B cell (primary cell): ENCODE measurements at regions not wholly inside any gene's neighbourhood (a gene's known extent, or its start where the extent isn't known, plus 50 kb on each side); places are given as distances from the start of the nearest gene placed in this dataset.

Experiments used
- ATAC-seq: fragments of 200-7000 bp; cut with Tn5 transposase; one replicate; pipeline ENCODE4 v1.10.0; 2021; ENCODE audit warnings: low read depth, mild to moderate bottlenecking, moderate number of reproducible peaks, moderate library complexity
- CTCF ChIA-PET: fragments of 350-600 bp; sonication (Branson Sonifier 250); formaldehyde crosslinking; loops from one replicate; lab custom pipeline; 2021; ENCODE audit warnings: antibody characterized with exemption, inconsistent platforms; lab: Charles Lee
- POLR2A ChIA-PET: fragments of 350-600 bp; sonication (Branson Sonifier 250); formaldehyde crosslinking; loops from one replicate; lab custom pipeline; 2021; ENCODE audit warnings: antibody characterized with exemption; lab: Charles Lee
- DNase-seq: peaks from one replicate; pipeline ENCODE4 v3.0.0; 2013
- H2AFZ ChIP-seq: 2 replicates; pipeline ENCODE4 v1.6.1; 2012; ENCODE audit warnings: mild to moderate bottlenecking, low read depth, low read length; ENCODE audit not compliant: insufficient read depth, poor library complexity, severe bottlenecking
- H3K27ac ChIP-seq, 2 donors: 1 replicate in 1 of 2; 2 replicates in 1 of 2; pipeline ENCODE4 v1.5.1; 2012 to 2013; ENCODE audit warnings: low read length in 2 of 2, mild to moderate bottlenecking in 2 of 2, moderate library complexity in 1 of 2
- H3K27me3 ChIP-seq, 4 experiments: fragments of 200-600 bp in 1 of 4; sonication (generic) in 1 of 4; replicated peaks in 1 of 4; 1 replicate in 2 of 4; 2 replicates in 2 of 4; pipeline versions ENCODE4 v1.6.1 to v1.7.0; 2013 to 2016; ENCODE audit warnings: low read length in 3 of 4, mild to moderate bottlenecking in 2 of 4, mixed read lengths in 1 of 4, moderate library complexity in 1 of 4; ENCODE audit not compliant: insufficient read depth in 4 of 4, control insufficient read depth in 3 of 4; ENCODE audit errors: control extremely low read depth in 1 of 4
- H3K36me3 ChIP-seq, 2 experiments: replicated peaks in 1 of 2; 1 replicate in 1 of 2; 2 replicates in 1 of 2; pipeline versions ENCODE4 v1.6.1 to v1.7.1; 2013; ENCODE audit warnings: low read length in 1 of 2; ENCODE audit not compliant: insufficient read depth in 2 of 2, control insufficient read depth in 1 of 2; ENCODE audit errors: control extremely low read depth in 1 of 2, extremely low read depth in 1 of 2
- H3K4me1 ChIP-seq, 2 donors: fragments of 200-600 bp in 1 of 2; sonication (generic) in 1 of 2; 1 replicate in 1 of 2; 2 replicates in 1 of 2; pipeline versions ENCODE4 v1.5.1 to v1.6.1; 2013 to 2017; ENCODE audit warnings: low read length in 2 of 2; ENCODE audit not compliant: control insufficient read depth in 2 of 2, insufficient read depth in 2 of 2
- H3K4me2 ChIP-seq: replicated peaks from 2 replicates; pipeline ENCODE3; 2012; ENCODE audit warnings: mild to moderate bottlenecking, low read depth, low read length; ENCODE audit not compliant: poor library complexity, severe bottlenecking
- H3K4me3 ChIP-seq, 5 experiments: fragments of 200-600 bp in 1 of 5; sonication (generic) in 1 of 5; 1 replicate in 3 of 5; 2 replicates in 2 of 5; pipeline versions ENCODE4 v1.5.1 to v1.7.0; 2011 to 2016; ENCODE audit warnings: low read length in 4 of 5, mild to moderate bottlenecking in 4 of 5, low read depth in 2 of 5, control low read depth in 1 of 5, moderate library complexity in 1 of 5; ENCODE audit not compliant: insufficient read depth in 1 of 5; ENCODE audit errors: control extremely low read depth in 1 of 5, extremely low read depth in 1 of 5
- H3K79me2 ChIP-seq: fragments of 200-600 bp; sonication (generic); one replicate; pipeline ENCODE4 v1.6.0; 2016; ENCODE audit warnings: low read length; ENCODE audit not compliant: control insufficient read depth, insufficient read depth
- H3K9ac ChIP-seq: fragments of 200-600 bp; sonication (generic); 2 replicates; pipeline ENCODE4 v1.6.1; 2017; ENCODE audit warnings: mild to moderate bottlenecking, low read length, moderate library complexity
- H3K9me3 ChIP-seq, 3 donors: one replicate each; pipeline versions ENCODE4 v1.6.1 to v1.7.1; 2013; ENCODE audit warnings: low read length in 2 of 3; ENCODE audit not compliant: control insufficient read depth in 2 of 3, insufficient read depth in 1 of 3; ENCODE audit errors: control extremely low read depth in 1 of 3
- H4K20me1 ChIP-seq: 2 replicates; pipeline ENCODE4 v1.6.0; 2012; ENCODE audit warnings: mild to moderate bottlenecking, low read length; ENCODE audit not compliant: insufficient read depth, control insufficient read depth, poor library complexity, severe bottlenecking
- H3K27ac Mint-ChIP-seq: one replicate; pipeline ENCODE4 v1.8.0; 2021; ENCODE audit warnings: mixed read lengths
- H3K27me3 Mint-ChIP-seq: one replicate; pipeline ENCODE4 v1.8.0; 2021; ENCODE audit warnings: mixed read lengths
- H3K4me1 Mint-ChIP-seq: one replicate; pipeline ENCODE4 v1.8.0; 2021; ENCODE audit warnings: mixed read lengths
- H3K4me3 Mint-ChIP-seq: one replicate; pipeline ENCODE4 v1.8.0; 2021; ENCODE audit warnings: mixed read lengths
- H3K9me3 Mint-ChIP-seq: one replicate; pipeline ENCODE4 v1.8.0; 2022; ENCODE audit warnings: mixed read lengths; ENCODE audit not compliant: insufficient read depth
- EZH2 ChIP-seq: IDR thresholded peaks from 2 replicates; pipeline ENCODE4 v1.6.1; 2012; ENCODE audit warnings: borderline replicate concordance, low read depth, mild to moderate bottlenecking, moderate library complexity, low read length; ENCODE audit not compliant: insufficient read depth, poor library complexity, severe bottlenecking
- WGBS: methylation state at CpG from one replicate; pipeline ENCODE4 v1.1.5; 2013; ENCODE audit warnings: missing lambda C conversion rate; ENCODE audit not compliant: insufficient coverage; 5-methylcytosine and 5-hydroxymethylcytosine counted together
- intact Hi-C: fragments of 100-400 bp; cut with micrococcal nuclease; formaldehyde crosslinking; loops from one replicate; pipeline ENCODE4 v1.10.0; 2022
- TF ChIP-seq, protein P1 (sequence below): fragments of 200-600 bp; IDR thresholded peaks from one replicate; pipeline ENCODE4 v1.8.0; 2022; ENCODE audit warnings: antibody characterized with exemption, mild to moderate bottlenecking

GRCh38 chr1:188668083-188668482, 1809.6 kb downstream of the BRINP3 start:
- Mint-ChIP-seq H3K27me3 (no peaks in the 10 kb centered on the region), H3K4me1 (no peaks in the 10 kb centered on the region), H3K4me3 (no peak overlapping the region), H3K27ac (no peak overlapping the region), H3K9me3 (peaks cover 8% of the 10 kb centered on the region)
- Histone ChIP-seq H3K9ac (no peak overlapping the region), H3K79me2 (no peaks in the 10 kb centered on the region), H3K27me3 (no peaks in the 10 kb centered on the region), H3K9me3 (peaks cover 0 to 3% (median 0%) of the 10 kb centered on the region in 3 donors), H4K20me1 (no peaks in the 10 kb centered on the region), H2AFZ (no peak overlapping the region), H3K27ac (no peak overlapping the region), H3K4me3 (no peak overlapping the region), H3K4me2 (no peak overlapping the region), H3K4me1 (no peaks in the 10 kb centered on the region), H3K36me3 (no peaks in the 10 kb centered on the region)
- 100% methylated on average over 2 of the region's 2 CpGs for WGBS
- ATAC-seq (no peak), DNase-seq (no peak)
- POLR2A ChIA-PET = no interaction called here
- CTCF ChIA-PET = no interaction called here
- intact Hi-C loops = no loop called here
- TF ChIP-seq EZH2 = no peak
- TF ChIP-seq, protein P1, sequence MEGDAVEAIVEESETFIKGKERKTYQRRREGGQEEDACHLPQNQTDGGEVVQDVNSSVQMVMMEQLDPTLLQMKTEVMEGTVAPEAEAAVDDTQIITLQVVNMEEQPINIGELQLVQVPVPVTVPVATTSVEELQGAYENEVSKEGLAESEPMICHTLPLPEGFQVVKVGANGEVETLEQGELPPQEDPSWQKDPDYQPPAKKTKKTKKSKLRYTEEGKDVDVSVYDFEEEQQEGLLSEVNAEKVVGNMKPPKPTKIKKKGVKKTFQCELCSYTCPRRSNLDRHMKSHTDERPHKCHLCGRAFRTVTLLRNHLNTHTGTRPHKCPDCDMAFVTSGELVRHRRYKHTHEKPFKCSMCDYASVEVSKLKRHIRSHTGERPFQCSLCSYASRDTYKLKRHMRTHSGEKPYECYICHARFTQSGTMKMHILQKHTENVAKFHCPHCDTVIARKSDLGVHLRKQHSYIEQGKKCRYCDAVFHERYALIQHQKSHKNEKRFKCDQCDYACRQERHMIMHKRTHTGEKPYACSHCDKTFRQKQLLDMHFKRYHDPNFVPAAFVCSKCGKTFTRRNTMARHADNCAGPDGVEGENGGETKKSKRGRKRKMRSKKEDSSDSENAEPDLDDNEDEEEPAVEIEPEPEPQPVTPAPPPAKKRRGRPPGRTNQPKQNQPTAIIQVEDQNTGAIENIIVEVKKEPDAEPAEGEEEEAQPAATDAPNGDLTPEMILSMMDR = no peak

DNA sequence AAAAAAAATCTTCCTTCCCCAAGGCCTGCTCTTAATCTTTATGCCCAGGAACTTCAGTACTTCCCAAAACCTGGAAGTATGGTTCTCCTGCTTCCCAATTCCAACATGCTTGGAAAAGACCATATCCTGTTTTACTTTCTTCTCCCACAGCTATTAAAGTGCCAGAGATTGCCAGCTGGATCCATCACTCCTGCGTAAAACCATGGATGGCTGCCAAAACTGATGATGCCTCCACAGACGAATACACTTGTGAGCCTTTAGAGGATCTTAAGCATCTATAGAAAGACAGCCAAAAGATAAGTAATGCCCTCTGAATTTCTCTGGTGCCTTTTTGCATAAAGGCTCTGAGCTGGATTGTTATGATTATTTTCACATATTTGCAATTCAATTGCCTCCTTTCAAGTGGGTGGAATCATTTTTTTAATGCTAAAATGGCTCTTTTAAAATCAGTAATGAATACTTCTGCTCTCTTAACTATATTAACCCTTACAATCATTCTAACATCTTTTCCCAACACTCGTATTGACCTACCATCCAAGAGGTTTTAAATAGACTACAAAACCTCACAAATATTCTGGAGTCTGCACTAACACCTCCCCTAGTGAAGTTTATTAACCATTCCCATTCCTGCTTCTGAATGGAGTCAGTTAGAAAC, 1807.8 kb downstream of the BRINP3 start:
- Histone ChIP-seq H3K9me3 (peaks cover 0 to 3% (median 0%) of the 10 kb centered on the region in 3 donors), H4K20me1 (no peaks in the 10 kb centered on the region), H3K4me3 (no peak overlapping the region), H3K9ac (no peak overlapping the region), H2AFZ (no peak overlapping the region), H3K27me3 (no peaks in the 10 kb centered on the region), H3K27ac (no peak overlapping the region), H3K36me3 (no peaks in the 10 kb centered on the region), H3K4me2 (no peak overlapping the region), H3K79me2 (no peaks in the 10 kb centered on the region), H3K4me1 (no peaks in the 10 kb centered on the region)
- 97% methylated on average over 3 of the region's 3 CpGs for WGBS
- ATAC-seq = no peak
- TF ChIP-seq EZH2 = no peak
- TF ChIP-seq, protein P1 = no peak
- POLR2A ChIA-PET = no interaction called here
- no peak for DNase-seq
- peaks cover 8% of the 10 kb centered on the region for H3K9me3 Mint-ChIP-seq
- intact Hi-C loops = no loop called here
- H3K4me1 Mint-ChIP-seq = no peaks in the 10 kb centered on the region
- CTCF ChIA-PET = no interaction called here
- no peak overlapping the region for H3K27ac Mint-ChIP-seq
- H3K27me3 Mint-ChIP-seq = no peaks in the 10 kb centered on the region
- no peak overlapping the region for H3K4me3 Mint-ChIP-seq
